ENCODE measurements at regions not wholly inside any gene's neighbourhood (a gene's known extent, or its start where the extent isn't known, plus 50 kb on each side); places are given as distances from the start of the nearest gene placed in this dataset.
"Not testable (repeated sequence)": the region's sequence is repeated elsewhere in the genome, so short reads cannot be mapped to it uniquely, and the experiment has no call there.

- TF ChIP-seq CTCF (conservative IDR thresholded peaks at IDR 0.05; ENCODE audit: low read depth, low read length), result no peak
- DNase-seq (ENCODE audit: low read depth), result no peak
- H3K4me3 ChIP-seq (ENCODE audit: low read depth, low read length), result no peak overlapping the region
Measured at GRCh38 chrX:25726539-25726938, 411.6 kb upstream of the MAGEB18 start.

- no peak for DNase-seq (ENCODE audit: low read depth)
- no peak overlapping the region for H3K4me3 ChIP-seq (ENCODE audit: low read depth, low read length)
- TF ChIP-seq CTCF (conservative IDR thresholded peaks at IDR 0.05; ENCODE audit: low read depth, low read length), result no peak
Measured at GRCh38 chrX:25733148-25733547, 405.0 kb upstream of the MAGEB18 start.

GRCh38 chrX:25737540-25737939, 400.6 kb upstream of the MAGEB18 start:
- no peak for TF ChIP-seq CTCF (conservative IDR thresholded peaks at IDR 0.05; ENCODE audit: low read depth, low read length)
- no peak for DNase-seq (ENCODE audit: low read depth)
- H3K4me3 ChIP-seq (ENCODE audit: low read depth, low read length), result no peak overlapping the region

GRCh38 chrX:25742334-25742733, 395.8 kb upstream of the MAGEB18 start:
- no peak for TF ChIP-seq CTCF (conservative IDR thresholded peaks at IDR 0.05; ENCODE audit: low read depth, low read length)
- no peak overlapping the region for H3K4me3 ChIP-seq (ENCODE audit: low read depth, low read length)
- DNase-seq (ENCODE audit: low read depth), result no peak

GRCh38 chrX:25754399-25754798, 383.7 kb upstream of the MAGEB18 start:
- DNase-seq (ENCODE audit: low read depth), result no peak
- no peak overlapping the region for H3K4me3 ChIP-seq (ENCODE audit: low read depth, low read length)
- TF ChIP-seq CTCF (conservative IDR thresholded peaks at IDR 0.05; ENCODE audit: low read depth, low read length), result no peak

- no peak for TF ChIP-seq CTCF (conservative IDR thresholded peaks at IDR 0.05; ENCODE audit: low read depth, low read length)
- no peak overlapping the region for H3K4me3 ChIP-seq (ENCODE audit: low read depth, low read length)
- no peak for DNase-seq (ENCODE audit: low read depth)
Measured at GRCh38 chrX:25755194-25755593, 382.9 kb upstream of the MAGEB18 start.

GRCh38 chrX:25762656-25763055, 375.5 kb upstream of the MAGEB18 start:
- no peak for DNase-seq (ENCODE audit: low read depth)
- no peak overlapping the region for H3K4me3 ChIP-seq (ENCODE audit: low read depth, low read length)
- no peak for TF ChIP-seq CTCF (conservative IDR thresholded peaks at IDR 0.05; ENCODE audit: low read depth, low read length)

GRCh38 chrX:25771853-25772252, 366.3 kb upstream of the MAGEB18 start:
- H3K4me3 ChIP-seq (ENCODE audit: low read depth, low read length); DNase-seq (ENCODE audit: low read depth): not testable (repeated sequence)

- DNase-seq (ENCODE audit: low read depth), result not testable (repeated sequence)
Measured at GRCh38 chrX:25797796-25798195, 340.3 kb upstream of the MAGEB18 start.

More at GRCh38 chrX:25797796-25798195, 340.3 kb upstream of the MAGEB18 start:
- not testable (repeated sequence) for H3K4me3 ChIP-seq (ENCODE audit: low read depth, low read length)
